Activated CD4-positive, alpha-beta memory T cell treated with anti-CD3 and anti-CD28 coated beads, Interleukin-2, amount 10 ng/mL, durations not matched to agents 7 days and 5 days (primary cell): ENCODE measurements at regions not wholly inside any gene's neighbourhood (a gene's known extent, or its start where the extent isn't known, plus 50 kb on each side); places are given as distances from the start of the nearest gene placed in this dataset.
"Not testable (repeated sequence)": the region's sequence is repeated elsewhere in the genome, so short reads cannot be mapped to it uniquely, and the experiment has no call there.

Experiments
- CTCF ChIA-PET: fragments of 350-600 bp; sonication (Branson Sonifier 250); formaldehyde crosslinking; loops from one replicate; lab custom pipeline; 2021; ENCODE audit warnings: antibody characterized with exemption, inconsistent platforms; lab: Charles Lee
- POLR2A ChIA-PET: fragments of 350-600 bp; sonication (Branson Sonifier 250); formaldehyde crosslinking; loops from one replicate; lab custom pipeline; 2021; ENCODE audit warnings: antibody characterized with exemption; lab: Charles Lee
- DNase-seq: peaks from one replicate; pipeline ENCODE4 v3.0.0-alpha.2; 2020
- H3K27ac Mint-ChIP-seq: one replicate; pipeline ENCODE4 v1.8.0; 2021; ENCODE audit warnings: mild to moderate bottlenecking, mixed read lengths
- H3K27me3 Mint-ChIP-seq: one replicate; pipeline ENCODE4 v1.8.0; 2021; ENCODE audit warnings: mixed read lengths
- H3K36me3 Mint-ChIP-seq: one replicate; pipeline ENCODE4 v1.8.0; 2021; ENCODE audit warnings: low read depth, mixed read lengths
- H3K4me1 Mint-ChIP-seq: one replicate; pipeline ENCODE4 v1.8.0; 2021; ENCODE audit warnings: mixed read lengths
- H3K4me3 Mint-ChIP-seq: one replicate; pipeline ENCODE4 v1.8.0; 2021; ENCODE audit warnings: mild to moderate bottlenecking, mixed read lengths
- H3K9me3 Mint-ChIP-seq: one replicate; pipeline ENCODE4 v1.8.0; 2021; ENCODE audit warnings: mixed read lengths

DNA sequence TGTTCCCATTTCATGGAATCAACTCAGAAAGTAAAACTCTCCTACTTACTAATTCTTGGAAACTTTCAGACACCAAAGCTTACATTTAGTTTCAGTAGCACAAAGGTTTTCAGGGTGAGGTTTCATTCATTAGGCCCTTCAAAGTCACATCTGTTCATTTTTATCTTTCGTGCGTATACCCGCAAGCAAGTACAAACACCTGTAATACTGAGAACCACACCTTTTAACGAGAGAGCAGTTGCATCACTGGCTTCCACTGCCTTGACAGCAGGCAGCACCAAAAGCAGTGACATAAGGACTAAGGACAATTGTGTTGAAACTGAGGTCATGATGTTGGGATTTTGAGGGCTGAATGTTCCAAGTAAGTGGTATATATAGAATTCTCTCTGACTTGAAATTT lies 60.5 kb downstream of the GOLGA6L22 start:
- H3K27ac Mint-ChIP-seq, H3K36me3 Mint-ChIP-seq, POLR2A ChIA-PET, H3K27me3 Mint-ChIP-seq, CTCF ChIA-PET, H3K9me3 Mint-ChIP-seq, H3K4me1 Mint-ChIP-seq, H3K4me3 Mint-ChIP-seq, DNase-seq: not testable (repeated sequence)

DNA sequence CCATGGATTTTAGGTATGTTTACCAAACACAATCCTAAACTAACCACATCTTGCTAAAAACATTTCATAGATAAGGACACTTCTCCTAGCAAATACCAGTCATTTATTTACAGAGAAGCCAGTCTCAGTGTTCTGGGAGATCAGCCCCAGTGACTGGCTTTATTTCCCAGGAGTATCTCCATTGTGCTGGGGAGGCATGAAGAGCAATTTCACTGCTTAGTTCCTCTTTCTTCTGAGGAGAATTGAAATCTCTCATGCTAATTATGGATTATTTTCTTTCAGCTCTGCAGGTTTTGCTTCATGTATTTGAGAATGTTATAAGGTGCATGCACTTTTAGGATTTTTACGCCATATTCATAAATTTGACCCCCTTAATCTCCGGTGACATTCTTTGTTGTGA lies 67.8 kb downstream of the GOLGA6L22 start:
- H3K9me3 Mint-ChIP-seq, DNase-seq, H3K4me1 Mint-ChIP-seq, CTCF ChIA-PET, H3K4me3 Mint-ChIP-seq, POLR2A ChIA-PET, H3K27me3 Mint-ChIP-seq, H3K27ac Mint-ChIP-seq, H3K36me3 Mint-ChIP-seq: not testable (repeated sequence)

DNA sequence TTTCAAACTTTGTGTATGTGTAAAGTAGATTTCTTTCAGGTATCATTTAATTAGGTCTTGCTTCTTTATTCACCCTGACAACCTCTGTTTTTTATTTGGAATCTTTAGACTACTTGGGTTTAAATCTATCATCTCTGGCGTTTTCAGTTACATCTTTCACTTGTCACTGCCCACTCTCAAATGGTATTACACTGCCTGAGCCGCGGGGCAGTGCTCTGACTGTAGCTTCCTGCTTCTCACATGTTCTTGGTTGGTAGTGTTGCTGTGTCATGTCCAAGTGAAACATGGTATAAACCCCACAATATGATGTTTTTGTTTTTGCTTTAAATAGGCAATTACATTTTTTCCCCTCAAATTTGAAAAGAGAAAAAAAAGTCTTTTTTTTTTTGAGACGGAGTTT lies 68.3 kb downstream of the GOLGA6L22 start:
- H3K4me3 Mint-ChIP-seq, POLR2A ChIA-PET, H3K36me3 Mint-ChIP-seq, DNase-seq, H3K9me3 Mint-ChIP-seq, H3K27ac Mint-ChIP-seq, H3K4me1 Mint-ChIP-seq, CTCF ChIA-PET, H3K27me3 Mint-ChIP-seq: not testable (repeated sequence)

DNA sequence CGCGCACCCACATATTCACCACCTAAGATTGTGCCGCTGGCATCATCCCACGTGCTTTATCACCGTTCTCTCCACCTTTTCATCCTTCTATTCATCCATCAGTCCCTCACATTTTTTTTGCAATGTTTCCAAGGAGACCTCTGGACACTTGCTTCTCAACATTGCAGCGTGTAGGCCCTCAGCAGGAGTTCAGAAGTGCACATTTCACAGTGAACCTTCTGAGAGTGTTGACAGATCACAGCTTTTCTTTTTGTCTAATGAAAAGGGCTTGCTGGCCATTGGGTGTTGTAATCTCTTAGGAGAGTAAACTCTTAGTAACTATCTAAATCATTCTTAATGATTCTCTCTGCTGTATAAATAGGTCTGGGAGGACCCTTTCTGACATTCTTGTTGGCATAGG lies 70.5 kb downstream of the GOLGA6L22 start:
- H3K9me3 Mint-ChIP-seq, H3K4me3 Mint-ChIP-seq, H3K4me1 Mint-ChIP-seq, CTCF ChIA-PET, H3K27ac Mint-ChIP-seq, H3K36me3 Mint-ChIP-seq, POLR2A ChIA-PET, DNase-seq, H3K27me3 Mint-ChIP-seq: not testable (repeated sequence)

DNA sequence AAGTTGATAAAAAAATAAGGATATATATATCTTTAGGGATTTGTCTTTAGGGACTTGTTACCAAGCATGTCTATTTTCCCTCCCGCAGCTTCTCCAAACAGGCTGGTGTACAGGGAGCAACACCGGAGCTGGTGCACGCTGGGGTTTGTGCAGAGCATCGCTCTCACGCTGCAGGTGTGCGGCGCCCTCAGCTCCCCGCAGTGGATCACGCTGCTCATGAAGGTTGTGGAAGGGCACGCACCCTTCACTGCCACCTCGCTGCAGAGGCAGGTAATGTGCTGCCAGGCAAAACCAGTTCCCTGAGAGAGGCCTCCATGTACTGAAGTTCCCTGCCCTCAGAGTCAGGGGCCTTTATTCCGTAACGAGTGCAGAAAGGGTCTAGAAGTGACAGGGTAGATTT lies 101.0 kb downstream of the GOLGA6L22 start:
- H3K36me3 Mint-ChIP-seq, POLR2A ChIA-PET: not testable (repeated sequence)

DNA sequence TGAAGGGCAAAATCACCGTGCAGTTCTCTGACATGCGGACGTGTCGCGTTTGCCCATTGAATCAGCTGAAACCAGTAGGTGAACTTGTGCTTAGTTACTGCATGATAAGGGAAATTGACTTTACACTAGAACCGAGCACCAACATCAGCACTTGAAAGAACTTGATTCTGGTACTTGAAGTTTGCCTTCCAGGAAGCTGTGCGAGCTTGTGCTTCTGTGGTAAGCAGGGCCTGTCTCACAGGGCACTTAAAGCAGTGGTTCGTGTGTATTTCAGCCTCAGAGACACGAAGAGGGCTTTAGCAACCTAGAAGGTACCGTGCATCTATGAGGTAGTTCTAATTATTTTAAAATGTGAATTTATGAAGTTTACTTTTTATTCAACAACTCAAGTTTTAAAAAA lies 103.0 kb downstream of the GOLGA6L22 start:
- DNase-seq, H3K9me3 Mint-ChIP-seq, H3K4me3 Mint-ChIP-seq, CTCF ChIA-PET, H3K36me3 Mint-ChIP-seq, H3K27ac Mint-ChIP-seq, H3K27me3 Mint-ChIP-seq, POLR2A ChIA-PET, H3K4me1 Mint-ChIP-seq: not testable (repeated sequence)

More for the DNA sequence above, 101.0 kb downstream of the GOLGA6L22 start:
- CTCF ChIA-PET, H3K27ac Mint-ChIP-seq, DNase-seq, H3K4me1 Mint-ChIP-seq, H3K4me3 Mint-ChIP-seq, H3K9me3 Mint-ChIP-seq, H3K27me3 Mint-ChIP-seq: not testable (repeated sequence)

DNA sequence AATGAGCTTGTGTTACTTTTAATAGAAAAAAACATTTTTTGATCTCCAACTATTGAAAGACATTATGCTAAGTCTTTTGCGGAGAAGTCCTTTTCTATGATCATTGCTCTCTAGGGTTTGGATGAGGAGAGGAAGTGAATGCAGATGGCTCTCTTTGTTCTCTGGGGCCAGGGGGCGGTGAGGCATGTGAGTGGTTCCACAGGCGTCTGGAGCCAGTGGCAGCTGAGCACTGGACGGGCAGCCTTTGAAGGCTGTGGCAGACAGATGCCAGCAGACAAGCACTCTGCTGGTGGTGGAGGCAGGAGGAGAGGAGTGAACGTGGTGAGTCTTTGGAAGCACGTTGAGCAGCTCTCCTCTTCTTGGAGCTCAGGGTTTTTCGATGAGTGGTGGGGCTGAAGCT lies 107.8 kb downstream of the GOLGA6L22 start:
- H3K9me3 Mint-ChIP-seq, H3K27me3 Mint-ChIP-seq, H3K4me1 Mint-ChIP-seq, POLR2A ChIA-PET, H3K36me3 Mint-ChIP-seq, DNase-seq, H3K27ac Mint-ChIP-seq, CTCF ChIA-PET, H3K4me3 Mint-ChIP-seq: not testable (repeated sequence)

DNA sequence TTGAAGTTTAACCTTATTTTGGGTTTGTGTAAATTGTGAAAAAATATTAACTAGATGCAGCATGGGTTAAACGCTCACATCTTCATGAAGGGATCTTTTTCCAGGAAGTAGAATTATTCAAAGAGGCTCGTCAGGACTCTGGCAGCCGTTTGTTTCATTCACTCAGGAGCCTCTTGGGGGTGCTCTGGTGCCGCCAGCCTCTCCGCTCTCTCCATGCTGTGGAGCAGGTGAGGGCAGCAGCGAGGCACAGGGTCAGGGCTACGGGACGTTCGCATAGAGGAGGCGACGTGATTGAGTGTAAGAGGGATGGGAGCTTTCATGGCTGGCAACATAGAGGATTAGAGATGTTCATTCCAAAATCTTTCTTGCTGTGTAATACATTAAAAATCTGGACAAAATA lies 110.8 kb downstream of the GOLGA6L22 start:
- CTCF ChIA-PET, H3K4me3 Mint-ChIP-seq, H3K27ac Mint-ChIP-seq, H3K36me3 Mint-ChIP-seq, DNase-seq, H3K9me3 Mint-ChIP-seq, H3K4me1 Mint-ChIP-seq, POLR2A ChIA-PET, H3K27me3 Mint-ChIP-seq: not testable (repeated sequence)

DNA sequence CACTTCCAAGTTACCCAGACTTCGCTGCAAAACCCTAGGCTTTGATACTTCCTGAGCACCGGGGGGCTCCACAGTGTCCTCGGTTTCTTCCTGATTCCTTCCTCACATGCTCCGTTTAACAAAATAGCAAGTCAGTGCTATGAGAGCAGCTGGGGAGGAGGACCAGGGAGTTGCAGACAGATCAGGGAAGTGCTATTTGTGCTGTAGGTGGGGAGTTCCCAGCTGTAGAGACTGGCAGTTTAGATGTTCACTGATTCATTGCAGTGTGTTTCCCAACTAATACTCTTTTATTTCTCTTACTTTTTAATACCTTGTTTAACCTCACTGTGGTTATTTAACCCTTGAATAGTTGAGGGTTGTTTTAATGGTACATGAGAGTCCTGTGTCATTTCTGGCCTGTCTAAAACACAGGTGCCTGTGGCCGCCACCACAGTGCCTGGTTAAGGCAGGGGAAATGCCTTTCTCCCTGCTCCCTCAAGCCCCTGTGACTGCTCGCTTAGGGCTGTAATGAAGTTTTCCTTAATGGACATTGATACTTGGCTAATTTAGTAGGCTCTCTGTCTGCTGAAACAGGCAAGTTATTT lies 113.5 kb downstream of the GOLGA6L22 start:
- DNase-seq, H3K4me1 Mint-ChIP-seq, CTCF ChIA-PET, POLR2A ChIA-PET, H3K27me3 Mint-ChIP-seq, H3K27ac Mint-ChIP-seq, H3K4me3 Mint-ChIP-seq, H3K36me3 Mint-ChIP-seq, H3K9me3 Mint-ChIP-seq: not testable (repeated sequence)

DNA sequence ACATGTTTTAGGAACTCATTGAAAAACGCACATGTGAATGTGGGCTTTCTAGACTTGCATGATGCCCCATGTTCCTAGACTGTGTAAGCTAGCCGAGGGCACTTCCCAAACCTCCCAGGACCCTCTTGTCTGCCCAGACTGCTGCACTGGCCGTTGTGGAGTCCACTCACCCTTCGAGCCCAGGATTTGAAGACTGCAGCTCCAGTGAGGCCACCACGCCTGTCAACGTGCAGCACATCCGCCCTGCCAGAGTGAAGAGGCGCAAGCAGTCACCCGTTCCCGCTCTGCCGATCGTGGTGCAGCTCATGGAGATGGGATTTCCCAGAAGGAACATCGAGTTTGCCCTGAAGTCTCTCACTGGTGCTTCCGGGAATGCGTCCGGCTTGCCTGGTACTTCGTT lies 114.1 kb downstream of the GOLGA6L22 start:
- H3K4me1 Mint-ChIP-seq, H3K36me3 Mint-ChIP-seq, H3K27me3 Mint-ChIP-seq, H3K27ac Mint-ChIP-seq, H3K9me3 Mint-ChIP-seq, POLR2A ChIA-PET, CTCF ChIA-PET, H3K4me3 Mint-ChIP-seq, DNase-seq: not testable (repeated sequence)

DNA sequence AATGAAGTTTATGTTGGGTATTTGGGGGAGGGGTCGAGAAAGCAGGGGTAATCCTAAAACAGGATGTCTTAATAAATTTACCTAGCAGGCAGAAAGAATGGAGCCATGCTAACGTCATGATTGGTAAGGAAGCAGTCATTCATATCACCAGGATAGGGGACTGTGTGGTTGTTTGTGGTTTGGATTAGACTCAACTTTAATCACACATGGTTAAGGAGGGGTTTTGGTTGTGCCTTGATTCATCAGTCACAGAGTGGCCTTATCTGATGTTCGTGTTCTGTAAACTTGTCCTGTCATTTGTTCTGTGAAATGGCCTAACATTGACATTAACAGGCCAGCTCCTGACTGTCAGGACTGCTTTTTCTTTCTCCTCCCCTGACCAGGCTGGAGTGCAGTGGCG lies 119.1 kb downstream of the GOLGA6L22 start:
- H3K4me3 Mint-ChIP-seq, DNase-seq, H3K9me3 Mint-ChIP-seq, H3K36me3 Mint-ChIP-seq, H3K4me1 Mint-ChIP-seq, H3K27ac Mint-ChIP-seq, CTCF ChIA-PET, H3K27me3 Mint-ChIP-seq, POLR2A ChIA-PET: not testable (repeated sequence)

DNA sequence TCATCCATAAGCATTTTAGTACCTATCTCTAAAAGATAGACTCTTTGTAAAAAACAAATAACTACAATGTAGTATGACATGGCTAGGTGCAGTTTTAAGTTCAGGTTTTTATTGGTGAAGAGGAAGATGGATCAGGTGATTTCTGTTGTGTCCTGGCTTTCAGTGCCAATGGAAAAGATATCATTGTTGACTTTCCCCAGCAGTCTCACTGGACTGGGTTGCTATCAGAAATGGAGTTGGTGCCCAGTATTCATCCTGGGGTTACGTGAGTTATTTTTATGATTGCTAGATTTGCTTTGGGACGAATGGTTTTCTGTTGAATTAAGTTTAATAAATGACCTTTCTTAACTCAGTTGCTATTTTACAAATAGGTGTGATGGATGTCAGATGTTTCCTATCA lies 120.5 kb downstream of the GOLGA6L22 start:
- H3K27ac Mint-ChIP-seq, CTCF ChIA-PET: not testable (repeated sequence)

DNA sequence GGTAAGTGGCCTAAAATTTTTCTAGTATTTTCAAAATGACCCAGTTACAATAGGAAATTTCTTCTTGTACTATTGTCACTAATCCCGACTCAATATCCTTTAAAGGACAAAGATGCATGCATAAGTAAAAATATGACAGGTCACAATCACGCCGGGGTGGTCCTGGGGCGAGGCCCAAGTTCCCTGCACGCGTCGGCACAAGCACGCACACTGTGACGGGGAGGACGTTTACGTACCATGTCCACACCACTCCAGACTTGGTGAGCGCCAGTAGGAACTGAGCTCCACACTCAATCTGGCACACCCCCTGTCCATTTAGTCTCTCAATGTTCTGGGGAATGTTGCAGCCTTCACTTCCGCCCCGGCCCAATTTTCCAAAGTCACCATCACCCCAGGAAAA lies 128.7 kb downstream of the GOLGA6L22 start:
- H3K27ac Mint-ChIP-seq, POLR2A ChIA-PET, DNase-seq, H3K36me3 Mint-ChIP-seq, CTCF ChIA-PET, H3K9me3 Mint-ChIP-seq, H3K4me3 Mint-ChIP-seq, H3K27me3 Mint-ChIP-seq, H3K4me1 Mint-ChIP-seq: not testable (repeated sequence)

More for the DNA sequence above, 120.5 kb downstream of the GOLGA6L22 start:
- DNase-seq, H3K27me3 Mint-ChIP-seq, H3K4me1 Mint-ChIP-seq, POLR2A ChIA-PET, H3K36me3 Mint-ChIP-seq, H3K4me3 Mint-ChIP-seq, H3K9me3 Mint-ChIP-seq: not testable (repeated sequence)

DNA sequence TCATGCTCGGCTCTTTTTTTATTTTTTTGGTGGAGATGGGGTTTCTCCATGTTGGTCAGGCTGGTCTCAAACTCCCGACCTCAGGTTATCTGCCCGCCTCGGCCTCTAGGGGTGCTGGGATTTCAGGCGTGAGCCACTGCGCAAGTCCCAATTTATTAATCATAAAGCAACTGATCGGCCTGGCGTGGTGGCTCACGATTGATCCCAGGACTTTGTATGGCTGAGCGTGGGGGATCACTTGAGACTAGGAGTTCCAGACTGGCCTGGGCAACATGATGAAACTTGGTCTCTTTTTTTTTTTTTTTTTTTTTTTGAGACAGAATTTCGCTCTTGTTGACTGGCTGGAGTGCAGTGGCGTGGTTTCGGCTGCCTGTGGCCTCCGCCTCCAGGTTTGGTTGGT lies 139.8 kb downstream of the GOLGA6L22 start:
- CTCF ChIA-PET, POLR2A ChIA-PET, H3K4me1 Mint-ChIP-seq, H3K4me3 Mint-ChIP-seq, DNase-seq, H3K9me3 Mint-ChIP-seq, H3K36me3 Mint-ChIP-seq, H3K27me3 Mint-ChIP-seq, H3K27ac Mint-ChIP-seq: not testable (repeated sequence)
